ENCODE measurements at regions not wholly inside any gene's neighbourhood (a gene's known extent, or its start where the extent isn't known, plus 50 kb on each side); places are given as distances from the start of the nearest gene placed in this dataset.
A peak's percentile ranks its signal among the peaks of the same experiment; 100 is the strongest.
"Not testable (repeated sequence)": the region's sequence is repeated elsewhere in the genome, so short reads cannot be mapped to it uniquely, and the experiment has no call there.

DNA sequence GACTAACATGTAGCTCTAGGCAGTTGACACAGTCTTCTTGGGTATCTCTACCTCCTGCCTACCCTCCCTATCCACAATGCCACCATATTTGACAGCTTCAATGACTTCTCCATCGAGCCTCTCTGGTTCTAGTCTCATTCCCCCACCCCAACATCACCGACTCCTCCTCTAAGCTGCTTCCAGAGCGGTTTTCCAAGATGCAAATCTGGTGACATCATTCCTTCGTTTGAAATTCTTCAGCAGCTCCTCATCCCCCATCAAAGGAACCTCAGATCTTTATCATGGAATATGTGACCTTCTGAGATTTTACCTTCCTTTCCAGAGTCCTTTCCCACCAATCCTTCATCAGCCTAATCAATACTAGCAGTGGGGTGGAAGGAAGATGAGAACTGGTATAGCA, 352.4 kb upstream of the RUNX1 start:
- peak; percentile 58 for DNase-seq (ENCODE audit: low read depth)

DNA sequence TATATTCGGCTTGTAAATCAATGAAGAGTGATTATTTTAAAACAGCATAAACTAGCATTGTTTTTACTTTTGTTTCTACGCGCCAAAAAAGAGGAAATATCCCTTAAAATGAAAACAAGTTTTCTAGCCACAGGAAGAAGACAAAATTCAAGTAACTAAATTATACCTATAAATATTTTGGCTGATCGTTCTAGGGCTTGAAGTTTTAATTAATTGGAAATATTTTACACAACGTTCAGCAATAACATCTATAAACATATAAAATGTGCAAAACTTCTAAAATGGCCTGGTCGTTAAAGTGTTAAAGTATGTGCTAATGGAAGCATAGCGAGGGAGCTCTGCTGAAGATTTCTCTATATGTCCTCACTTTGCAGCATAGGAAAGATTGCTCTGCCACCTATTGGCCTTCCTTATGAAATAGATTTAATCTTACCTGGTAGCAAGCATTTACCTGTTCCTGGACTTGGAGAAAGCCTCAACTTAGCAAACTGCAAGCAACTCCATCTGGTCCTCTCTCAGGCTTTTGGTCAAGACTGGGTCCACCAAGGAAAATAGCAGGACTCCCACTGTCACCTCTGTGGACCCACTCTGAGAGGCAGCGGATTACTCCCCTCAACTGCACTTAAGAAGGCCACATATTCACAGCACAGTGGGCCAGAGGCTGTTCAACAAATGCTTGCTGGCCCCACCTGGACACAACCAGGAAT, 351.3 kb upstream of the RUNX1 start:
- peak; percentile 67 for DNase-seq (ENCODE audit: low read depth)

DNA sequence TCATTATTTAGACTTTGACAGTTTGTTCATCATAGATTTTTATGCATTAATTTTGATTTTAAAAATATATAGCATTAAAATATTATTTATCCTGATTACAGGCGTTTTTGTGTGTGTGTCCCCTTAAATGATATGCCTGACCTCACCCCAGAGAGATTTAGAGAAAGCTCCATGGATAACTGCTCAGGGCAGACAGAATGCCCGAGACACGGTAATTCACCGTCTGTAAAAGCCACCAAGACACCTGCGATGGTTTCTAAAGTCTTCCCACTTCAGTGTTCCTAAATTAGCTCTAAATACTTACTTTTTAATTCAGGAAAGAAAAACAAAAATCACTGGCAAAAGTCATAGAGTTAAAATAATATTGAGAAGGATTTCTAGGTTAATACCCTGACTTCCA, 350.6 kb upstream of the RUNX1 start:
- no peak for DNase-seq (ENCODE audit: low read depth)

DNA sequence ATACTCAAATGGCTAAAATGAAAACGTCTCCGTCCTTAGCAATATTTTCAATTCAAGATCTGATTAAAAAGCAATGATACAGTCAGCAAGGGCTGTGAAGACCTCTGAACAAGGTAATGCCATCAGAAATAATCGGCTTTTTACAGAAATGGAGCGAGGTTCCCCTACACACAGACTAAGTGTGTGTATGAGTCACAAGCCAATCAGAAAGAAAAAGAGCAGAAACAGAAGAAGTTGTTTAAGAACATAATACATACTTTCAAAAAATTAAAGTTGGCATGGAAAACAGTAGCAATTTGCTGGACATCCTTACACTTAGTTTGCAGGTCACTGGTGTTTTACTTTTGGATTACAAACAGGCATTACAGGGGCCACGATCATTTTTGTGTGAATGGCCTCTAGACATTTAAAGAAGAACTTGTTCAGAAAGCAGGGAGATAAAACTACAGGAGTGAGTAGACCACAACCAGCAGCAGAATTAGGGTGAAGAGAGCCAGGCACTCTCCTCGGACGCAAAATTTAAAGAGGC, 350.0 kb upstream of the RUNX1 start:
- no peak for DNase-seq (ENCODE audit: low read depth)

DNA sequence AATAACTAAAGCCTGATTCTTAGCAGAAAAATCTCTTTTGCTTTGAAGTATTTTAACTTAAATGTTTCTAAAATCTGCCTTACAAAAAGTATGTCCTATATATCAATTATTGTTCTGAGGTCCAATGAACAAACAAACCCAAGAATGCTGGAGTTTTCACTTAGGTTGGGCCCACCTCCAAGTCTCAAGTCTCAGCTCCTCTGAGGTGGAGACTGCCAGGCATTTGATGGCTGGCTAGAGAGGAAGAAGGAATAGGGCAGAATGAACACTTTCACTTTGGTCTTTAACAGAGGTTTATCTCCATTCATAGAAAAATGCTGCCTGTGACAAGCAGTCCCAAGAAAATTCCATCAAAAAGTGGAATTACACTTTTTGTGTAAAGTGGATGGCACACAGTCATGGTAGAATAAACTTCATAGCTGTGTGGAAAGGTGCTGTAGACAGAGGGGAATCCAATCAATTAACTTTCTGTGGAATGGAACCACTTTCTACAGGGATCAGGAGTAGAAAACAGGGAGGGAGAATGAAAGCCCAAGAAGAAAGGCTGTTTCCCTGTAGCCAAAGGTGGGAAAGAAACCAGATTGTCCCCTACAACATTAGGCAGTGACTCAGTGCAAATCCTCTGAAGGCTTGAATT, 349.4 kb upstream of the RUNX1 start:
- peak; percentile 41 for DNase-seq (ENCODE audit: low read depth)

DNA sequence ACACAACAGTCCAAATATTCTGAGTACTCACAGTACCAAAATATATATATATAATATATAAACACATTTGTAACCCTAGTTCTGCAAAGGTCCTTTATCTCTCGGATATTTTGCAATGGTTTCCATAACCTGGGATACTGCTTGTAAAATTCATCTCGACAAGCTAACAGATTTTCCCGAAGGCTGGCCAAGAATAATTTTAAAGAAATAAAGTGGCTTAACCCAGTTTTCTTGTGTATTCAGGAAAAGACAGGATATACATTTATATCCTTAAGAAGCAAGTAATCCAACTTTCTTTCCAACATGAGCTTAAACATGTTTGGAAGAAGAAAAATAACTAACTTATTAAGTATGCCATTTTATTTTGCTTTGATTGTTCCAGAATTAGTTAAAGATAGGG, 348.7 kb upstream of the RUNX1 start:
- DNase-seq (ENCODE audit: low read depth): no peak

DNA sequence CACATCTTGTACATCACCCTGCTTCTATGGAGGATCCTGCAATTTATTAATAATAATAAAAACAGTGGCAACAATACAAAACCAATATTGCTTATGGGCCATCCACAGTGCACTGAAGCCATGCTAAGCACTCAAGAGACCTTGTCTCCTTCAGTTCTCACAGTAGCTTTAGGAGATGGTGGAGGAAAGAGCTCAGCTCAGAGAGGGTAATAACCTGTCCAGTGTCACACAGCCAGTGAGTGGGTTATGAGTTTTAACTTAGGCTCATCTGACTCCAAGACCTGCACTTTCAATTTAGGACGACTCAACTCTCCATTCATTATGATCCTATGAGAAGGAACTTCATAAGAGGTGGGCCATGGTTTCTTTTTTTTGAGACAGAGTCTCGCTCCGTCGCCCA, 347.6 kb upstream of the RUNX1 start:
- no peak for DNase-seq (ENCODE audit: low read depth)

DNA sequence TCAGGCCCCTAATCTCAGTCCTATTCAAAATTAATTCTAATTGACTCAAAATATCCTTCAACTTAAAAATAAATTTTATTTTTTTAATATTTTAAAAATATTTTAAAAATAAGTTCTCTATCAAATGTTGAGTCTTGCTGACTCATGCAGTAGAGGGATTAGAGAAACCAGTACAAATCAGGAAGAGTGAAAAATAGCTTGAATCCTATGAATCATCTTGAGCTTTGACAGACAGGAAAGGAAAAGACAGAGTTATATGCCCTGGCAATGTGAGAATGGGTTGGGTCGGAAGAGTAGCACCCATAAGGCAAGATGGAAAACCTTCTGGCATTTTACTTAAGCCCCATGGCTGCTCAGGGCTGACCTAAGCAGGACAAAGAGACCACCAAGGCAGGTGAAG, 346.6 kb upstream of the RUNX1 start:
- no peak for DNase-seq (ENCODE audit: low read depth)

DNA sequence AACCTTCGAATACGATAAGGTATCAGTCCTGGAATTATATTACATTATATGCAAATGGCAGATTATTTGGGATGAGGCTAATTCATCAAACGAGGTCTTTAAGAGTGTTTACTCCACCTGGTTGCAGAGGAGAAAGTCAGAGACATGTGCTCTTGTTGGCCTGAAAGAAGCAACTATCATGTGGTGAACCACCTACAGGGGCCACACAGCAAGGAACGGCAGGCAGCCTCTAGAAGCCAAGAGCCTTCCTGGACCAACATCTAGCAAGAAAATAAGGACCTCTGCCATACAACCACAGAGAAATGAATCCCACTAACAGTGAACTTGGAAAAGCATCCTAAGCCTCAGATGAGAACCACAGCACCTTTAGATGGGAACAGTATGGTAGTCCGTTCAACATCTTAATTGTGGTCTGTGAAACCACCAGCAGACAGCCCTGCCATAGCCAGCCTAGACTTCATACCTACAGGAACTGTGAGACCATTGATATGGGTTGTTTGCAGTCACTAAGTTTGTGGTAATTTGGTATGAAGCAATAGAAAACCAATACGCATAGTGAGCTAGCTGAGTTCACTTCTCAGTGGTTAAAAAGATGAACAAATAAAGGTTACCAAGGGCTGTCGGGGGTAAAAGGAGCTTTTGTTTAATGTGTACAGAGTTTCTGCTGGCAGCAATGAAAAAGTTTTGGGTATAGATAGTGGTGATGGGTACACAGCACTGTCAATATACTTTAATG, 345.7 kb upstream of the RUNX1 start:
- DNase-seq (ENCODE audit: low read depth): no peak

DNA sequence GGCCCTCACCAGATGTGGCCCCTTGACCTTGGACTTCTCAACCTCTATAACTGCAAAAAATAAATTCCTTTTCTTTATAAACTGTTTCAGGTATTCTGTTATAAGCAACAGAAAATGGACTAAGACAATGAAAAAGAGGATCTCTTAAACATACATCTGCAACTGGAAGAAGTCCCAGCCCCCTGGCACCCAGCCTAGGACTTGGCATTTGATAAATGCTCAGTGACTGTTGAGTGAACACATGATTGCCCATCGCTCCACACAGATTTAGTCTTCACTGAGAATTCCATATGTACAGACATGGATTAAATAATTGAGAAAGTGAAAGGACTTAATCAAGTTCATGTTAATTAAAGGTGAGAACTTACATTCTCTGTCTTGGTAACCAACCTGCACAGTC, 344.9 kb upstream of the RUNX1 start:
- no peak for DNase-seq (ENCODE audit: low read depth)

DNA sequence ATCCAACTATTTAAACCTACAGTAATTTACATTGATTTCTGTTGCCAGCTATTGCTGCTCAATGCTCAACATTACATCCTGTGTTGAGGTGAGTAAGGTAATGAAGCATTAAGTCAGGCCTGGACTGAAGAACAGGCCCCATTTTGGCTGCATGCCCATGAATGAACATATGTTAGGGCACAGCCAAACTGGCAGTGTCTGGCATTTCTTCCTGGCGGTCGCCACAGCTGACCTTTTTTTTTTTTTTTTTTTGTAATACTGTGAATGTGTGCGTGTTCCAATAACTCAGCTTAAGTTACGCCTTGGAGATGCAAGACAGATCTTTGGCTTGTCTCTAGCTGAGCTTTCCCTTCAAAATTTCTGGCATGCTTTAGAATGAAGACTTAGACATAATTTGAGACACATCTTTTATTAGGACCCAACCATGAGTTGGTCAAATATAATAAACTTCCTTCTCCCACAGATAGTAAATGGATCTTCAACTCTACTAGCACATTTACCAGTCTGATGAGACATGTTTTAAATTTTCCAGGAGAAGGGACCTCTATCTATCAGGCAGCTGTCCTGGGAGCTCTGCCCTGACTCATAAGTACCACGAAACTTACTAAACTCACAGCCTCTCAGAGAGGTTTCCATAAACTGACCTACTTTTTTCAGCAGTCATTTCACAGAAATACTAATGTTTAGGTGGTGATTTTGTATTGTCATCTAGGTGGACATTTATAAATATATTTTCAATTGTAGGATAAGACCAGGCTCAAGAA, 341.1 kb upstream of the RUNX1 start:
- DNase-seq (ENCODE audit: low read depth): peak; percentile 71

DNA sequence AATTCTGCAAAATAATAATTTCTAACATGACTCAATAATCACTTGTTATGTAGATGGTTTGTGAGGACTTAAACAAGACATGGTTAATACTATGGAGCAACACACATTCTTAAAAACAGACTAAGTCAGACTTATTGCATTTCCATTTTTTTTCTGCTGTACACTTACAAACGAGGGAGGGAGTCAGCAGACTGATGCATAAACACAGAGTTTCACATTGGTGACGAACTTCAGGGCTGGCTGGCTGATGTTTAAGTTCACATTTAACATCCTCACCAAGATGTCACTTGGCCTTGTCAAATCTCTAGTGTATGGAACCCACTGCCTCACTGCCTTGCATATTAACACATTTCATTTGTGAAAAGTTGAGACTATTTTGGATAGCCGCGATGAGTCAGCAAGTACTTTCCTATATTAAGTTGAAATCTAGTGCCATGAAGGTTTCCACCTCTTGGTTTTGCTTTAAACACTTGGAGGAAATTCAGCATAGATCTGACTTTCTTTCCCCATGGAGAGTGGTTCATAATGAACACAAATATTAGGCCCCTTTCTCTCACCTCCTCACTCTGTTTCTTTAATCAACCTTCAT, 337.5 kb upstream of the RUNX1 start:
- no peak for DNase-seq (ENCODE audit: low read depth)

DNA sequence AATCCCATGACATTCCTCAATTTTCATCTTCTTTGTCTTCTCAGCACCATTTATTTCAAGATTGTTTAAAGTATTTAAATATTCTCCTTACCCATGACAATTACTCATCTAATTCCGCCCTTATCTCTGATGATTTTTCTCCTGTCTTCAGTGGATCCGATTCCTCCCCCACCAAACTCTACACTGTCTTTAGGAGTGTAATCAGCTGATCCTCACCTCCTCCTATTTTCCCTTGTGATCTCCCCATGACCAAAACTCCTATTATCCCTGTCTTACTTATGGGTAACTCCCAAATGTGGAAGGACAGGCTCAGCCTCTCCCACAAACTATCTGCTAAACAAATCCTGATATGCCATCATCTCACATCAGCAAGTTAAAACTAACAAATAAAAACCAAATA, 335.3 kb upstream of the RUNX1 start:
- DNase-seq (ENCODE audit: low read depth): no peak

DNA sequence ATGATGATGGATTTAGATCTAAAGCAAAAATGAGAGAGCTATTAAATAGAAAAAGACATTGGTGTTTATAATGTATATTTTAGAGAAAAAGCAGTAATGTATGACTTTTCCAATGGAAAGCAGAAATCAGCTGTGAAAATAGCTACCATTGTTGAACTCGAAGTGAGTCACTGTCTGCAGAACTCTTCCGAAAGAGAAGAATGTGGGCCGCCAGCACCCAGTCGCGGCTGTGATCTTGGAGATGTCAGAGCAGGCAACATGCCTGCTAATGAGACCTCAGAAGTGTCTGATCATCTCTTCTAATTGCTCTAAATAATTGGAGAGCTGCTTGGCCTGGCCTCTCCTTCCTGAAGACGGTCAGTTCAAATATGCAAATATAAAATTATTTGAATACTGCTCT, 333.6 kb upstream of the RUNX1 start:
- DNase-seq (ENCODE audit: low read depth): no peak

DNA sequence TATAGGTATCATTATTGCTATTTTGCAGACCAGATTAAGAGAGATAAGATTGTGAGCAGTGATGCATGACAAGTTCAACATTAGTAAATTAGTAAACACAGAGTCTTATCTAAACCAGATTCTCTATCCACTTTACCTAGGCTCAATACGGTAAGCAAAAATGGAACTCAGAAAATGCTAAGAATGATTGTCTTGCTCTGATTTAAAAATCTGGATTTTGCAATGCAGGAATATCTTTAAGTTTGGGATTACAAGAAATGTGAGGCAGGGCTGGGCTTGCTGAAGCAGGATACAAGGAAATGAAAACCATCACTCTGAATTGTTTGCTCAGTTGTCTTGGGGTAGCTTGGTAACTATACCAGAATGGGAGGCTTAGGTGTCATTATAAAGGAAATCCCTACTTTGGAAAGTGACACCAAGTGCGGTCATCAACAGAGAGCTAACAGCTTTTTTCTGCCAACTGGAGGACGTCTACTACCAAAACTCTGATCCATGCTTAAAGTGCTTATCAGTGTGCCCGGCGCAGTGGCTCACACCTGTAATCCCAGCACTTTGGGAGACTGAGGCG, 332.7 kb upstream of the RUNX1 start:
- DNase-seq (ENCODE audit: low read depth): no peak

DNA sequence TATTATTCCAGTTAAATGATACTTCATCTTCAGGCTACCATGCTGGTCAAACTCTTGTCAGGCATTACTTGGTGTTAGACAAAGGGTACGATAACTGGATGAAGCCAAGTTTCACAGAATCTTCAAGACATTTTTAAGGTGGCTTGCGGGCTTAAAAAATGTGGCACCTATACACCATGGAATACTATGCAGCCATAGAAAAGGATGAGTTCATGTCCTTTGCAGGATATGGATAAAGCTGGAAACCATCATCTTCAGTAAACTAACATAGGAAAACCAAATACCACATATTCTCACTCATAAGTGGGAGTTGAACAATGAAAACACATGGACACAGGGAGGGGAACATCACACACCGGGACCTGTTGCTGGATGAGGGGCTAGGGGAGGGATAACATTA, 331.2 kb upstream of the RUNX1 start:
- DNase-seq (ENCODE audit: low read depth): not testable (repeated sequence)

DNA sequence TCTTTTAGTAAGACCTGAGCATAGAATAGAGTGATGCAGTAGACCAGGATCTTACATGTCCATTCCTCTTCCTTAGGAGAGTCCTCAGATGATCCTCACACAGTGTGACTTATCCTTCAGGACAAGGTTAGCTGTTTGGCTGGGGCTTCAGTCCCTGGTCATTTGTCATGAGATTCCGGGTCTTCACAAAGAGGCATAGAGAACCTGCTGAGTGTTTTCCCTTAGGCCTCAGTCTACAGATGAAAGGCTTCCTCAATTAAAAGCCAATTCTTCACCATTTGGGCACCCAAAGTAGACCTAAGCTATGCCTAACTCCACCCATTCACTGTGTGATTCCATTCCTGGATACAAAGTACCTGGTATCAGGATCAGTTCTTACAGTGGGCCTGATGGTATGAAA, 329.8 kb upstream of the RUNX1 start:
- no peak for DNase-seq (ENCODE audit: low read depth)

DNA sequence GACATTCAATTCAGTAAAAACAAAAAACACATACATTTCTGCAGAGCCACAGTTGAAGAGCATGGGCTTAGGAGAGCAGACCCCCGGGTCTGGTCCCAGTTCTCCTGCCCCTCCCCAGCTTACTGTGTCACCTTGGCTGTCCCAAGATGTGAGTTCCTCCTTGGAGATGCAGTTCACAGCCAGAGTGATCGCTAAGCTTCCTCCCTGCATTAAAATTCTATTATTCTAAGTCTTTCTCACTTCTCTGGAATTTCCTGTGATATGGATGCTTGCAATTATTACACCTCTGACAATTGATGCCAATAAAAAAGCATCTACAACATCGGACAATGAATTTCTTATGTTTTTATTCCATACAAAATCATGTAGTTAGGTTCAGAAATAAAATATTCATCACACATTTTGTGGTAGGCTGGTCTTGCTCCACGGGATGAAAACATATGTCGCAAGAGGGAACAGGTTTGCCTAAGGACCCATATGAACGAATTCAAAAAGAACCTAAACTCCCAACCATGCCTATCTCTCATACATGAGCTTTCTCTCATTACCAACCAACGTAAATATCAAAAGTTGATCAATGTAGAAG, 328.5 kb upstream of the RUNX1 start:
- peak; percentile 38 for DNase-seq (ENCODE audit: low read depth)

DNA sequence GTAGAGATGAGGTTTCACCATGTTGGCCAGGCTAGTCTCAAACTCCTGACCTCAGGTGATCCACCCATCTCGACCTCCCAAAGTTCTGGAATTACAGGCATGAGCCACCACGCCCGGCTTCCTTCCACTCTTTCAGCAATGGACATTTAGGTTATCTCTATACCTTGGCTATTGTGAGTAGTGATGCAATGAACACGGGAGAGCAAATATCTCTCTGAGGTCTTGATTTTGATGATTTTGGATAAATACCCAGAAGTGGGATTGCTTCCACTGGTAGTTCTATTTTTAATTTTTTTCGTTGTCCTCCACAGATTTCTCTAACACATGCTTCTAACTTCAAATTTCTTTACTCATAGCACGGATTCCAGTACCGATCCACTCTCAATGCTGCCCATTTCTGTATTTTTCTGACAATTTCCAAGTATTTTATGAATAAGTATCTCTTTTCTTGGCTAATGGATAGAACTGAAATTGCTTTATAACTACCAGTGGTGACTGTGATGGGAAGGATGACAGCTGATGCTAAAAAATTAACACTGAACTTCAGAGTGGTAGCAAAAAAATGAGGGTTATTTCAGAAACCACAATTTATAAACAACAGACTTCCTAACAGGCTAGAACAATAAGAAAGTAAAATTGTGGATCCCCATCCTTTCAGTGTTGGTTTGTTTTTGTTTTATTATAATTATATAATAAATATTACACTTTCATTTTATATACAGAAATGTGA, 327.5 kb upstream of the RUNX1 start:
- DNase-seq (ENCODE audit: low read depth): no peak

DNA sequence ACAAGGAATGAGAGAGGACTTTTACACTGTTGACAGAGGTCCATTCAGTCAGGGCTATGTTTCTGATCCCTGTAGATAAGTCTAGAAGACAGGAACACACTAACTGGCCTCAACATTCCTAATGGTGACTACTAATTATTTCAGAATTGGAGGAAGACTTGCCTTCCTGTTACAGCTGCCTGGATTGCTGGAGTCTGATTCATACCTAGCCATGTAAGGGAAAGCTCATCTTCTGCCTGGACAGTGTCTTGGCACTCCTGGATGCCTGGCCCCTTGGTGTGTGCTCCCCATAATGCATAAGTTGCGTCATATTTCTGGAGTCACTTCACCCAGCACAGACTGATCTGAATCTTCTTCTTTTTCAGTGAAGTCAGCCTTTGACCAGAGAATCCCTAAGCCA, 326.0 kb upstream of the RUNX1 start:
- DNase-seq (ENCODE audit: low read depth): peak; percentile 20

All from Daoy (cell line).